GM18499 (cell line): ENCODE measurements at regions not wholly inside any gene's neighbourhood (a gene's known extent, or its start where the extent isn't known, plus 50 kb on each side); places are given as distances from the start of the nearest gene placed in this dataset.

ENCODE experiments used
- ATAC-seq: cut with Tn5 transposase; IDR thresholded peaks from one replicate; pipeline ENCODE4 v1.9.1; 2021; ENCODE audit warnings: moderate number of reproducible peaks; ENCODE audit not compliant: insufficient read depth, unreplicated experiment

DNA sequence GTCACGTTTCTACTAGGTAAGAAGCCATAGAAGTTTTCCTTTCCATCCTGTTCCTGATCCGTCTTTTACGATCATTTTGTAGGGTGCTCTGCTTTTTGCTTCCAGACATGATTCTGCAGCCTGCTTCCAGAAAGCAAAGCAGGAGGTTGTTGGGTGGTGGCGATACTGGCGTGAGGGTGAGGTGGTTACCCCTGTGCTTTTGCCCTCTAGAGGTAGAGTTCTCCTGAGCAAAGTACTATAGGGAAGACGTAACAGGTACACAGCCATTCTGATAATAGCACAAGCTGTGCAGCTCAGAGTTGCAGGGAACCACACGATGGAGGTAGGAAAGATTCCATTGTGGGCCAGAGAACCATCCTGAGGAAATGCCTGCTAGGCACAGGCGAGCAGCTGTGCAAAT, 186.0 kb downstream of the PAH start:
- no peak for ATAC-seq

GRCh38 chr12:102728506-102729242, 188.4 kb downstream of the PAH start:
- ATAC-seq: no peak

GRCh38 chr12:102726686-102727085, 190.4 kb downstream of the PAH start:
- no peak for ATAC-seq

- ATAC-seq: no peak
These were observed 194.9 kb downstream of the PAH start for GRCh38 chr12:102722147-102722546.

GRCh38 chr12:102708108-102708507, 208.9 kb downstream of the PAH start:
- ATAC-seq: no peak

DNA sequence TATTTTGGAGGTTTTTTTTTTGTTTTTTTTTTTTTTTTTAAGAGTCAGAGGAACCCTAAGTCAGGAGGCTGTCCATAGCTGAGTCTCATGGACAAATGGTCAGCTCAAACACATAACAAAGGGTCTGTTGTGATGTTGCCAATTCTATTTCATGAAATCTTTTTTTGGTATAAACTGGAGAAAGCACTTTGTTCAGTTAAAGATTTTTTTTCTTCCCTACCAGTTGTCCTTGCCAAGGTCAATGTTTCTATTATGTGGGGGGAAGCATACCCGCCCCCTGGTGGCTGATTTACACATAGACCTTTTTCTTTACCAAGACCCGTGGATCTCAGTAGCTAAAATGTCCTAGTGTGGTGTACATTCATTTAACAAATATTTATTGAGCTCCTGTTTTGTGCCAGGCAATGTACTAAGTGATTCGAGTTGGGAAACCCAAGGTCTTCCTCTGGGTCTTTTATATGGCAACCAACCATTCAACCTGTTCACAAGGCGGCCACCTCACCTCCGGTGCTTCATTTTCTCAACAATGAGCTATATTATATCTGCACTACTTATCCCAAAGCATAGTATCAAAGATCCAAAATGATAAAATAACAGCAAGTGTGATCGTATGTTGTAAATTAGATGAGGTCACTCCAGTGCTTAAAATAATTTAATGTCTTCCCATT, 214.5 kb downstream of the PAH start:
- ATAC-seq: no peak

GRCh38 chr12:102696045-102696444, 215.7 kb upstream of the IGF1 start:
- ATAC-seq: no peak

GRCh38 chr12:102694903-102695302, 214.5 kb upstream of the IGF1 start:
- ATAC-seq: no peak

GRCh38 chr12:102691773-102692555, 211.6 kb upstream of the IGF1 start:
- no peak for ATAC-seq

GRCh38 chr12:102690253-102690652, 209.9 kb upstream of the IGF1 start:
- no peak for ATAC-seq

- ATAC-seq: no peak
These were observed 209.3 kb upstream of the IGF1 start for GRCh38 chr12:102689701-102690100.

DNA sequence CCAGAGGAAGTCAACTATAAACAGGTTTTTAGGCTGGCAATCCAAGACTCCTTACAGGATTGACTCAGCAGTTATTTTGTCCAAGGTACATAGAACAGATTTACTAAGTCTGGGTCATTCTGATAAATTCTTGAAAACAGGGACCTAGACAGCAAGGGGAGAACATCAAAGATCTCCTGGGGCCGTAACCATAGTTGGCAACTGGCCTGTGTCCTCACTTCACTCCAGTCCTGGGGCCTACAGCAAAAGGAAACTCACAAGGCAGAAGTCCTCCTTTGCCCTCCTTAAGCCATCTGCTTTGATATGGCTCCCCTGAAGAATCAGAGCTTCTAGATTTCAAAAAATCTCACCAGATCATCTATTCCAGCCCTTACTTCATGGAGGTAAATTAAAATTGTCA, 207.2 kb upstream of the IGF1 start:
- no peak for ATAC-seq

- no peak for ATAC-seq
These were observed 205.5 kb upstream of the IGF1 start for GRCh38 chr12:102685841-102686240.

GRCh38 chr12:102685172-102685571, 204.8 kb upstream of the IGF1 start:
- ATAC-seq: no peak

- no peak for ATAC-seq
These were observed 202.3 kb upstream of the IGF1 start for GRCh38 chr12:102682366-102683289.

DNA sequence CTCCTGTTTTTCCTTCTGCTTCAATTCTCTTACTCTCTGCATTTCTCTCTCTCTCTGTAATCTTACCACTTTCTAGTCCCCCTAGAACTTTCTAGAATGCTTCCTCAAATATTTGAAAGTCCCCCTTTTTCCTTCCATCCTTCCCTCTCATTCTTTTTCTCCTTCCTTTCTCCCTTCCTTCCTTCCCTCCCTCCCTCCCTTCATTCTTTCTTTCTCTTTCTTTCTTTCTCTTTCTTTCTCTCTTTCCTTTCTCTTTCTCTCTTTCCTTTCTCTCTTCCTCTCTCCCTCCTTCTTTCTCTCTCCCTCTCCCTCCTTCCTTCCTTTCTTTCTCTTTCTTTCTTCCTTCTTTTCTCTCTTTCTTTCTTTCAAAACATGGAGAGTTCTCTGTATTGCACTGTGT, 201.4 kb upstream of the IGF1 start:
- ATAC-seq: no peak

GRCh38 chr12:102681309-102681708, 200.9 kb upstream of the IGF1 start:
- ATAC-seq: no peak

GRCh38 chr12:102680304-102680703, 199.9 kb upstream of the IGF1 start:
- ATAC-seq: no peak

- ATAC-seq: no peak
These were observed 196.4 kb upstream of the IGF1 start for GRCh38 chr12:102676812-102677211.

DNA sequence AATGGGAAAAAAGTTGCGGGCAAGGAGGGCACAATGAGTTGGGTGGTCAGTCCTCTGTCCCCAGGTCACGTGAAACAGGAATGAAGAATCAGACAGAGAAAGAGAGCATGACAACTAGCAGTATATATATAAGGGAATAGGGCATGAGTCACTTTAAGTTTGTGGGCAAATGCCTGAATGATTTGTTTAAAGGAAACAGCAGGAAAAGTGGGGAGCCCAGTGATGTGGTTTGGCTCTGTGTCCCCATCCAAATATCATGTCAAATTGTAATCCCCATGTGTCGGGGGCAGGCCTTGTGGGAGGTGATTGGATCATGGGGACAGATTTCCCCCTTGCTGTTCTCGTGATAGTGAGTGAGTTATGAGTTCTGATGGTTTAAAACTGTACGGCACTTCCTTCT, 195.3 kb upstream of the IGF1 start:
- no peak for ATAC-seq
